ENCODE measurements at regions not wholly inside any gene's neighbourhood (a gene's known extent, or its start where the extent isn't known, plus 50 kb on each side); places are given as distances from the start of the nearest gene placed in this dataset.

- H3K27ac ChIP-seq (ENCODE audit: low read depth), result no peak overlapping the region
- Mint-ChIP-seq H3K27me3 (ENCODE audit: insufficient read depth, low read depth, poor library complexity) (peaks cover 1% of the 10 kb centered on the region), H3K4me3 (no peak overlapping the region), H3K27ac (no peak overlapping the region), H3K36me3 (ENCODE audit: low read depth) (no peaks in the 10 kb centered on the region), H3K9me3 (no peaks in the 10 kb centered on the region), H3K4me1 (no peaks in the 10 kb centered on the region)
- peaks cover 15% of the 10 kb centered on the region; the same call in 1 of the 2 replicates for H3K9me2 ChIP-seq (ENCODE audit: insufficient read depth)
- H3K79me2 ChIP-seq (replicated peaks; ENCODE audit: insufficient read depth), result no peaks in the 10 kb centered on the region
- H3K4me2 ChIP-seq, result no peak overlapping the region
- H3K4me3 ChIP-seq, result no peak overlapping the region
- H3K36me3 ChIP-seq (ENCODE audit: insufficient read depth), result no peaks in the 10 kb centered on the region
- H2AFZ ChIP-seq, result no peak overlapping the region
- H3F3A ChIP-seq (replicated peaks; ENCODE audit: low read depth), result no peaks in the 10 kb centered on the region
- H4K20me1 ChIP-seq (replicated peaks; ENCODE audit: insufficient read depth), result peaks cover 3% of the 10 kb centered on the region; the same call in 1 of the 2 replicates
- TF ChIP-seq CTCF (conservative IDR thresholded peaks at IDR 0.05; ENCODE audit: low read depth in 2 of 2) (no peak), EZH2 (IDR thresholded peaks at IDR 0.05; ENCODE audit: low read depth, unreplicated experiment) (no peak), NANOG (IDR thresholded peaks at IDR 0.05; ENCODE audit: borderline replicate concordance) (no peak), ZNF331 (CRISPR knock-in tag; IDR thresholded peaks at IDR 0.05; ENCODE audit: low read depth) (no peak), ZNF114 (CRISPR knock-in tag; IDR thresholded peaks at IDR 0.05) (no peak), EZH2phosphoT487 (IDR thresholded peaks at IDR 0.05; ENCODE audit: unreplicated experiment) (no peak), CREB1 (CRISPR knock-in tag; IDR thresholded peaks at IDR 0.05; ENCODE audit: low read depth) (no peak), JUNB (IDR thresholded peaks at IDR 0.05; ENCODE audit: unreplicated experiment) (no peak), STAT1 (IDR thresholded peaks at IDR 0.05; ENCODE audit: unreplicated experiment) (no peak), ETS1 (IDR thresholded peaks at IDR 0.05) (no peak), REST (IDR thresholded peaks at IDR 0.05; ENCODE audit: unreplicated experiment) (no peak)
- ATAC-seq, result no peak
- peak; percentile 3 for DNase-seq (ENCODE audit: low spot score)
- H3K4me1 ChIP-seq (ENCODE audit: insufficient read depth), result no peaks in the 10 kb centered on the region; the same call in 1 of the 2 replicates
- H3K27me3 ChIP-seq (ENCODE audit: insufficient read depth), result no peaks in the 10 kb centered on the region
Observed at GRCh38 chr1:112177314-112177713, 187.8 kb upstream of the KCND3 start.
